Colonic mucosa (tissue), 4 donors: ENCODE measurements at regions not wholly inside any gene's neighbourhood (a gene's known extent, or its start where the extent isn't known, plus 50 kb on each side); places are given as distances from the start of the nearest gene placed in this dataset.

Source experiments
- DNase-seq: peaks from one replicate; pipeline ENCODE4 v3.0.0-alpha.2; 2020
- H3K27ac ChIP-seq: fragments of 200-600 bp; one replicate; pipeline ENCODE4 v1.8.0; 2021
- H3K27me3 ChIP-seq: fragments of 200-600 bp; one replicate; pipeline ENCODE4 v1.8.0; 2021
- H3K36me3 ChIP-seq: fragments of 200-600 bp; one replicate; pipeline ENCODE4 v1.8.0; 2021
- H3K4me1 ChIP-seq: fragments of 200-600 bp; one replicate; pipeline ENCODE4 v1.8.0; 2021; ENCODE audit warnings: mild to moderate bottlenecking
- H3K4me3 ChIP-seq: fragments of 200-600 bp; one replicate; pipeline ENCODE4 v1.8.0; 2021
- H3K9ac ChIP-seq, 2 donors: one replicate each; pipeline ENCODE4 v1.7.0; 2013; ENCODE audit warnings: control low read depth in 2 of 2, low read depth in 2 of 2, low read length in 2 of 2
- H3K9me3 ChIP-seq: fragments of 200-600 bp; one replicate; pipeline ENCODE4 v1.8.0; 2021
- intact Hi-C: fragments of 100-400 bp; cut with DNase I; formaldehyde crosslinking; loops from one replicate; pipeline ENCODE4 v1.14.1; 2022
- TF ChIP-seq, protein P1 (sequence below): fragments of 200-600 bp; IDR thresholded peaks from one replicate; pipeline ENCODE4 v1.8.0; 2022; ENCODE audit warnings: antibody characterized with exemption, mild to moderate bottlenecking
- donor health status: healthy.
- donor health status: DM: no; HTN: no; CAD: no.
- donor health status: DM: no; HTN: no; CAD: no.

- TF ChIP-seq, protein P1, sequence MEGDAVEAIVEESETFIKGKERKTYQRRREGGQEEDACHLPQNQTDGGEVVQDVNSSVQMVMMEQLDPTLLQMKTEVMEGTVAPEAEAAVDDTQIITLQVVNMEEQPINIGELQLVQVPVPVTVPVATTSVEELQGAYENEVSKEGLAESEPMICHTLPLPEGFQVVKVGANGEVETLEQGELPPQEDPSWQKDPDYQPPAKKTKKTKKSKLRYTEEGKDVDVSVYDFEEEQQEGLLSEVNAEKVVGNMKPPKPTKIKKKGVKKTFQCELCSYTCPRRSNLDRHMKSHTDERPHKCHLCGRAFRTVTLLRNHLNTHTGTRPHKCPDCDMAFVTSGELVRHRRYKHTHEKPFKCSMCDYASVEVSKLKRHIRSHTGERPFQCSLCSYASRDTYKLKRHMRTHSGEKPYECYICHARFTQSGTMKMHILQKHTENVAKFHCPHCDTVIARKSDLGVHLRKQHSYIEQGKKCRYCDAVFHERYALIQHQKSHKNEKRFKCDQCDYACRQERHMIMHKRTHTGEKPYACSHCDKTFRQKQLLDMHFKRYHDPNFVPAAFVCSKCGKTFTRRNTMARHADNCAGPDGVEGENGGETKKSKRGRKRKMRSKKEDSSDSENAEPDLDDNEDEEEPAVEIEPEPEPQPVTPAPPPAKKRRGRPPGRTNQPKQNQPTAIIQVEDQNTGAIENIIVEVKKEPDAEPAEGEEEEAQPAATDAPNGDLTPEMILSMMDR = no peak
- no peak overlapping the region for H3K9ac ChIP-seq
- no peak for DNase-seq
- intact Hi-C loops = no loop called here
- H3K4me1 ChIP-seq = no peaks in the 10 kb centered on the region
- H3K9me3 ChIP-seq = no peaks in the 10 kb centered on the region
- H3K36me3 ChIP-seq = no peaks in the 10 kb centered on the region
- no peak overlapping the region for H3K4me3 ChIP-seq
- H3K27ac ChIP-seq = no peak overlapping the region
- no peaks in the 10 kb centered on the region for H3K27me3 ChIP-seq
Observed at GRCh38 chr5:144896473-144896872, 725.8 kb downstream of the KCTD16 start.

GRCh38 chr5:144886668-144887067 is 716.0 kb downstream of the KCTD16 start:
- Histone ChIP-seq H3K9ac (no peak overlapping the region), H3K9me3 (no peaks in the 10 kb centered on the region), H3K36me3 (no peaks in the 10 kb centered on the region), H3K4me3 (no peak overlapping the region), H3K27ac (no peak overlapping the region), H3K4me1 (no peaks in the 10 kb centered on the region), H3K27me3 (no peaks in the 10 kb centered on the region)
- DNase-seq = no peak
- intact Hi-C loops = no loop called here
- TF ChIP-seq, protein P1 = no peak

DNA sequence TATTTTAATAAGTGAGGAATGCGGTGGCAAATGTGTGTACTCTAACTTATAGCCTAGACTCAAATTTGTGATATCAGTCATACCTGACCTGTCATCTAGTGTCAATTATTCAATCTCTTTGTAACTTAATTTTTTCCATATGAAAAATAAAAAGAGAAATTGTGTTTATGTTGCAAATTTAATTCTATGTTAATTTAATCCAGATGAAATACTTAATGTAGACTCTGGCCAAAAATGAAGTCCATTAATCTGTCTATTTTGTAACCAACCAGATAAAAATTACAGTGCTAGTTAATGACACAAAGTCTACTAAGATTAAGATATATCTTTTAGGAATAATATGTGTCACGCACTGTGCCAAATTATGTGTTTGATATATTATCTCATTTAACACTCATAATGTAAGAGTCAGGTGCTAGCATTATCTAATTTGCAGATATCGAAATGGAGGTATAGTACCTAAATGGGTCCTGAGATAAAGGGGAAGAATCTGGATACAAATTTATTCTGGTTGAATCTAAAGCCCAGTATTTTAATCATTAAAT is 712.1 kb downstream of the KCTD16 start:
- Histone ChIP-seq H3K27me3 (no peaks in the 10 kb centered on the region), H3K27ac (no peak overlapping the region), H3K4me1 (no peaks in the 10 kb centered on the region), H3K9me3 (no peaks in the 10 kb centered on the region), H3K9ac (no peak overlapping the region), H3K36me3 (no peaks in the 10 kb centered on the region), H3K4me3 (no peak overlapping the region)
- intact Hi-C loops = no loop called here
- no peak for DNase-seq
- TF ChIP-seq, protein P1 = no peak

DNA sequence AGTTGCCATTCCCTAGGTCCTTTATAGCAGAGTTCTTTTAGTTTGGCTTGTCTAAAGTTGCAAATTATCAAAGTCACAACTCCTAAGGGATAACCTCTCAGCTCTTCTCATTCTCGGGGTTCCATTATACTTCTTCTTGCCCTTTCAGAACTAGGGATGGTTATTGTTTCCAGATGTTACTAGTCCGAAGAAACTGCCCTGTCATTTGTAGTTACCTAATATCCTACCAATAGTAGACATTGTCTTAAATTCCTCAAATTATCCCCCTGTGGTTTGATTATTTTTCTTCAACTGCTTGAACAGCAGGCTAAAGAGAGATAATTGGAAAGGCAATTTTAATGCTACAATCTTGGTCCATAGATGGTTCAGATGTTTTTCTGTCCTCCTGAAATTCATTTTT is 709.8 kb downstream of the KCTD16 start:
- H3K9me3 ChIP-seq = no peaks in the 10 kb centered on the region
- intact Hi-C loops = no loop called here
- no peak overlapping the region for H3K9ac ChIP-seq
- H3K27me3 ChIP-seq = no peaks in the 10 kb centered on the region
- no peaks in the 10 kb centered on the region for H3K4me1 ChIP-seq
- no peaks in the 10 kb centered on the region for H3K36me3 ChIP-seq
- no peak for DNase-seq
- no peak overlapping the region for H3K27ac ChIP-seq
- no peak overlapping the region for H3K4me3 ChIP-seq
- TF ChIP-seq, protein P1 = no peak

- Histone ChIP-seq H3K36me3 (no peaks in the 10 kb centered on the region), H3K9me3 (no peaks in the 10 kb centered on the region), H3K27me3 (no peaks in the 10 kb centered on the region), H3K4me1 (no peaks in the 10 kb centered on the region), H3K9ac (no peak overlapping the region), H3K27ac (no peak overlapping the region), H3K4me3 (no peak overlapping the region)
- TF ChIP-seq, protein P1 = no peak
- intact Hi-C loops = no loop called here
- no peak for DNase-seq
Observed at GRCh38 chr5:144876990-144877389, 706.3 kb downstream of the KCTD16 start.
